HG02870 (cell line): ENCODE measurements at regions not wholly inside any gene's neighbourhood (a gene's known extent, or its start where the extent isn't known, plus 50 kb on each side); places are given as distances from the start of the nearest gene placed in this dataset.
"Not testable (repeated sequence)": the region's sequence is repeated elsewhere in the genome, so short reads cannot be mapped to it uniquely, and the experiment has no call there.

Experiments used
- ATAC-seq: cut with Tn5 transposase; IDR thresholded peaks from one replicate; pipeline ENCODE4 v1.9.1; 2021; ENCODE audit warnings: mild to moderate bottlenecking, moderate library complexity; ENCODE audit not compliant: unreplicated experiment

DNA sequence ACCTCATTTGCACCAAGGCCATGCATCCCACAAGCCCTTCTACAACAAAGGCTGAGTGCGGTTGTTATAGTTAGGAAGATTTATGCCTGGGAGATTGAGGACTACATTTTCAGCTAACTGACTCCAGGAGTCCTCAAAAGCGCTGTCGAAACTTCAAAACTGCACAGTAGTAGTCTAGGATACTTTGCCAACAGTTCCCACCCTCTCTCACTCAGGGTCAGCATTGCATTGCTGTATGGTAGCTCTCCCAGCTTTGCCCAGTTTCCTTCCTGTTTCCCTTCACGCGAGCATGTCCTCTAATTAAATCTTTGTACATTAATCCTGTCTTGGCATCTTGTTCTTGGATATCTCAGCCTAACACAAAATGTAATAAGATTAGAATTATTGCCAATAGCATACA lies 420.6 kb upstream of the UBE2E3 start:
- no peak for ATAC-seq

DNA sequence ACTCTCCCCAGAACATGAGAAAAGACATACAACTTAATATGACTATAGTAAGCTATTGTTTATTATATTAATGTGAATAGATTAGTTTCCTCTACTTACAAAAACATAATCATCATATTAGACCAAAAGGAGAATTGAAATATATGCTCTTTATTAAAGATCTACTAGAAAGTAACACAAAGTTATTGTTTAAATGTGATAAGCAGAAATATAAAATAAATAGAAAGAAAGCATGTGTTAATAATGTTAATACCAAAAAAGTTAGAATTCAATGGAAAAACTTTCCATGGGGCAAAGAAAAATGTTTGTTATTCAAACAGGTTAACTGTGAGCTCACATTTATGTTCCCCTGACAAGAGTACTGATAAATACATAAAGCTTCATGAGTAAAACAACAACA lies 421.4 kb upstream of the UBE2E3 start:
- ATAC-seq = no peak

DNA sequence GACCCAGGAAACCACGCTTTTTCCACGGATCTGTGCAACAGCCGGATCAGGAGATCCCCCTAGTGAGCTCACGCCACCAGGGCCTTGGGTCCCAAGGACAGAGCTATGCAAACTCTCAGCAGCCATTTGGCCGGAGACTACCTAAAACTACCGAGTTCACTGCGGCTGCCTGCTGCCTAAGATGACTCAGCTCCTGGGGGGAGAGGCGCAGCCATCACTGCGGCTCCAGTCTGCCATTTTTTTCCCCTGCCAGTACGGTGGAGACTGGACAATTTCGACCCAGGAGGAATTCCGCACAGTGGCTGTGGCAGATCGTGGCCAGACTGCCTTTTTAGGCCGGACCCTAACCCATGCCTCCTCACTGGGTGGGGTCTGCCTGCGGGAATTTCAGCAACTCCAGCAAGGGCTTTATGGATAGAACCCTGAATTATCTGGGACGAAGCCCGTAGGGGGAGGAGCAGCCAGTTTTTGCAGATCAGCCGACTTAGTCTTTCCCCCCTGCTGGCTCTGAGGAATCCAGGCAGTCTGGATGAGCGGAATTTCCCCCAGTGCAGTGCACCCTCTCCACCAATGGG lies 424.9 kb upstream of the UBE2E3 start:
- no peak for ATAC-seq

DNA sequence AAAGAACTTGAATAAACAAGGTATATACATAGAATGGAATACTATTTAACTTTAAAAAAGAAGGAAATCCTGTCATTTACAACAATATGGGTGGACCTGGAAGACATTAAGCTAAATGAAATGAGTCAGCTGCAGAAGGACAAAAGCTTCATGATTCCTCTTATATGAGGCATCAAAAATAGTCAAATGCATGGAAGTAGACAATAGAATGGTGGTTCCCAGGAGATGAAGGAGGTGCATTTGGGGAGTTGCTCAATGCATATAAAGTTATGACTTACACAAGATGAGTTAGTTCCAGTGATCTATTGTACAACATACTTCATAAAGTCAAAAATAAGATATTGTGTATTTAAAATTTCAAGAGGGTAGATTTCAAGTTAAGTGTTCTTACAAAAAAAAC lies 426.1 kb upstream of the UBE2E3 start:
- ATAC-seq = no peak

DNA sequence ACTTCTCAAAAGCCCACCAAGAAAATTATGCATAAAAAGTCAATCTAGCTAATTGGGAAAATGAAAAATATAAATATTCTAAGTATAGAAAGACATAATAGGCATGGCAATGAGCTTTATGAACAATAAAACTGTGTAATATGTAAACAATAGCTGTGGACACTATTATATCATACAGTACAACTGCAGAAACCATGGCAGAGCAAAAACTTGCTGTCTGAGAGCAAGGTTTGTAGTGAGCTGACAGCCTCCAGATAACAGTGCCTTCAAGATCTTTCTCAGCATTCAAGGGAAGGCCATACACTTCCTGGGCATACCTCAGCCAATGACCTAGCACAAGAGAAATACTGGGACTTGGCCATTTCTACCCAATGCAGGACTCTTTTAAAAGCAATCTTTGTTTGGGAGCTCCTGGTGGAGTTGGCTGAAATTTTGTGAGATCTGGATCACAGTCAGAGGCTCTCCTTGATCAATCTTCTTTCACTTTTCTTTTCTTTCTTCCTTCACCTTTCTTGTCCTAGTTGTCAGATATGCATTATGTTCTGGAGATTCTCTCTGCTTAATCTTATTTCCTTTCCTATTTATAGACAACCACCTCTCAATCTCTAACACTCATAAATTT lies 427.2 kb upstream of the UBE2E3 start:
- ATAC-seq = no peak

DNA sequence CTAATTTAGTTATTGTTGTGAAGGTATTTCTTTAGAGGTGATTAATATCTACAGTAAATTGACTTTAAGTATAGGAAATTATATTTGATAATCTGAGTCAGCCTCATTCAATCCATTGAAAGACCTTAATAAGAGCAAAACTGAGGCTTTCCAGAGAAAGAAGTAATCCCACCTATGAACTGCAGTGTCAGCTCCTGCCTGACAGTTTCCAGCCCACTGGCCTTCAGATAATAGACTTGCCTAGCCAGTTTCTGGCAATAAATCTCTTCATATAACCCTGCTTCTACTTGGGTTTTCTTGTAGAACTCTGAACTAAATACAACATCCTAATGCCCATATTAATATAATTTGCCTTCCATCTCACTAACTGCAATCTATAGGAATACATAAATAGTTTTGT lies 437.9 kb upstream of the UBE2E3 start:
- no peak for ATAC-seq

DNA sequence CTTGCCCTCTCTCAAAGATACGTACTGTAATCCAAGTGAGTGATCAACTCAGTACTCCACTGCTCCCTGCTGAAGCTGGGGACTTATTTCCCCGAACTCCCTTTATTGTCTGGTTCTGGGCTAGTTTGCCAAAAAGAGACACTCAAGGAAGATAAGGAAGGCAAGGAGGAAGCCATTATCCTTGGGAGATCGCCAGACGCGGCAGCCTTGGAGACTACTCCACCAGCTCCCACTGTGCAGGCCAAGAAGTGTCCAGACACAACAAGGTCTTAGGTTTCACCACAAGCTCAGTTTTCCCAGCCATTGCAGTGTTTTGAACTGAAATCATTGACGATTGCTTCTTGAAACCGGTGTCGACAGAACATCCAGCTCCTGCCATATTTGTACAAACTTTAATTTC lies 439.6 kb upstream of the UBE2E3 start:
- no peak for ATAC-seq

DNA sequence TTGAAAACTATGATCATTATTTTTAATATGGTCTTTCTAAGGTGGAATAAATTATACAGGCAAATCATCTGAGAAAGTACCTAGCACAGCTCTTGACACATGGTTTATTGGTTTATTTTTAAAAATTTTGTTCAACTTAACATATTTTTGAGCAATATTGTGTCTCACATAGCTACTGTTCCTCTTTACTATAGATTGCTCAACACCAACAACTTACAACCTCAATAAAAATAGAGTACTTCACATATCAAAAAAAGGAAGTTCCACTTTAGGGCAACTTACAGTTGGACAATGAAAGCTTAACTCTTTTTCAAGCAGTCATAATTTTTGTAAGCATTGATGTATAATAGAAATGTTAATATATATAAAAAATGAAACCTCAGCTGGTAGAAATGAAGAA lies 440.9 kb upstream of the UBE2E3 start:
- no peak for ATAC-seq

DNA sequence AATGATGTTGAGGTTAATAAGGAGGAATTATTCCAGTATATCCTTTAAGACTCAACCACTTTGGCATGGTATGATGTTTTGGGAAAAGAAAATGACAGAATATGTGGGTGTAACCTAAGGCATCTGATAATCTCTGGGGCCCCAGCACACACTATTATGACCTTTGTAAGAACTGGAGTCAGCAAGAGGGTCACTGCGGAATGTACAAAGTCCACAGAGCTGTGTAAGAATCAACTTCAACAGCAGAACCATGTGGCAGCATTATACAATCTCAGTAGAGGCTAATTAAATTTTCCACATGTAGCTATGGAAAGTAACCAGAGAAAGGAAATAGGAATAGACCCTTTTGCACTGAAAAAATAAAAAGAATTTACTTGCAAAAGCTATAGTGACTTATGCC lies 445.1 kb upstream of the UBE2E3 start:
- ATAC-seq = no peak

DNA sequence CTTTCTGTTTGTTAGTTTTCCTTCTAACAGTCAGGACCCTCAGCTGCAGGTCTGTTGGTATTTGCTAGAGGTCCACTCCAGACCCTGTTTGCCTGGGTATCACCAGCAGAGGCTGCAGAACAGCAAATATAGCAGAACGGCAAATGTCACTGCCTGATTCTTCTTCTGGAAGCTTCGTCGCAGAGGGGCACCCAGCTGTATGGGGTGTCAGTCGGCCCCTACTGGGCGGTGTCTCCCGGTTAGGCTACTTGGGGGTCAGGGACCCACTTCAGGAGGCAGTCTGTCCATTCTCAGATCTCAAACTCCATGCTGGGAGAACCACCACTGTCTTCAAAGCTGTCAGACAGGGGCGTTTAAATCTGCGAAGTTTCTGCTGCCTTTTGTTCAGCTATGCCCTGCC lies 448.6 kb upstream of the UBE2E3 start:
- not testable (repeated sequence) for ATAC-seq

DNA sequence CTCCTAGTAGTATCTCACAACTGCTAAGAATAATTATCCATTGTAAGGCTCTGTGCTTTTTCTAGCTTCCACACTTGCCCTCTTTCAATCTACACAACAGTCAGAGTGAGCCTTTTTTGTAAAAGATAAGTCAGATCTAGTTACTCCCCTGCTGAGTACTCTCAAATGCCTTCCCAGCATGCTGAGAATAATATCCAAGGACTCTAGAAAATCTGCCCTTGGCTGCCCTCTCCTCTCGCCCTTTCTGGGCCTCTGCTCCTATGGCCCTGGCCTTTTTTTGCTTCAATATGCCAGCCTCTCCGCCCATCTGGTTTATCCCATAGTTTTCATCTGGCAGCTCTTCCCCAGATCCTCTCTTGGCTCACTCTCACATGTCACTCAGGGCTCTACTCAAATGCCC lies 455.9 kb upstream of the UBE2E3 start:
- no peak for ATAC-seq

DNA sequence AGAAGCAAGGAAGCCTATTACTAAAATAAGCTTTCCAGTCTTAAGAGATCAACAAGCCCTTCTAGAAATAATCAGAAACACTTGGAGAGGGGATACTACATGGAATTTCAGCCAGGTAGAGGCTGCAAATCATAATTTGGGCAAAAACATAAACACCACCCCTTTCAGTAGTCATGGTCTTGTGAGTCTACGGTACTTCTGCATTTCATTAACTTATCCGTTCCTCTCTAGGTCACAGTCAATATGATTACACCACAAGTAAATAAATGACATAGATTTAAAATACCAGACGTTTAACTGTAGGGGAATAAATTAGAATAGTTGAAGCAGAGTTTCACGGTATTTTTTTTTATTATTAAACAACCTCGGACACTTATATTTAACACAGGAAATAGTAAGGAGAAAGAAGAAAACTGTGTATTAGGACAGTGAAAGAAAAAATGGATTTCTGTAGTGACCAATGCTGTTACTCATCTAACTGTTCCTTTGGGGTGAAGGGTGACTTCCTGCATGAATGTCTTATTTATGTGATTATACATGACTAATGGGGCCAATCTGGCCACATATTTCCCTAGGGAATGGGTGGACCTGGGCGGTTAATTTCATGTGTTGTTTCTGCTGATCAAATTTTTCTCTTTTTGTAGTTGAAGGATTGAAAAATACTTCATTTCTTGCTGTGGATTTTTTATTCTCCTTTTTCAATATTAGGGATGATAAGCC lies 456.6 kb upstream of the UBE2E3 start:
- ATAC-seq = no peak

DNA sequence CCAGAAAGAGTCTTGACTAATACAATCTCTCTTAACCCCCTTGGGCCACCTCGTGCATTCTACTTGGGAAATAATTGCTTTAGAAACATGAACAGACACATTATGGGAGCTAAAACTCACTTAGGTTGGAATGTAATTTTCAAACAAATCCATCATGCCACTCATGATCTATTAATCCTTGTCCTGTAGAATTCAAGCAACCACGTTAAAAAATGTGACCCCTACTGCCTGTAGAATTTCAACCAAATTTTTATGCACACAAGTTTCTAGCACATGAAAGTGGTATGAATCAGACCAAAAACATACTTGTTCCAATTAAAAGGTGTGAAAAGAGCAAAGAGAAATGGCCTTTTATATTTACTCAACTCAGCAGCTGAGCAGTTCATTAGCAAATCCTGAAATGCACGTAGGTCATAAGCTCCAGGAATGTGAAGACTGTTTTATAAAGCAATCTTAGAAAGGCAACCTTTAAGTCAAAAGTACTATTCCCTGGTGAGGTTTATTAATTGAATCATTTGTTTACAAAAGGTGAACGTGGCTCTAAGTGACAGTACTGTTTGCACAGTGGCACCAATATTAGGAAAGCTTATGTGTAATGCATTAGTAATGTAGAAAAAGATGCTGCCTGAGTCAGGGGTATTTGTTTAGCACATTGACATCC lies 459.4 kb upstream of the UBE2E3 start:
- ATAC-seq = no peak

DNA sequence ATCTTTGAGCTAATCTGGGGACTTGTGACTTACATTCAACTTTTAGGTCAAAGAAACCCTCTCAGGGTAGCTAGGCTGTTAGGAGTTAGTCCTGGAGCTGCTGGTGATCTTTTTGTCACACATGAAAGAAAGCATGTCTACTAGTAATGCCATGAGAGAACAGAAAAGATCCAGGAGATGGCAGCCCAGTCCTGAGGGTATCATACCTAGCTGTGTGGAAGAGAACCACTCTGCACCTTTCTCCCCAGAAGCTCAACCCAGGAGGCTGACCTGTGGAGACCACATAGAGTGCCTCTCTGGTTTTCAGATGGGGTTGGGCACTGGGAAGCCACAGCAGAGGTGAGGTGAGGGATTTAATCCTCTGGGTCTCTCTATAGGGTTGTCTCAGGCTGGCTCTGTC lies 460.2 kb upstream of the UBE2E3 start:
- ATAC-seq = no peak

DNA sequence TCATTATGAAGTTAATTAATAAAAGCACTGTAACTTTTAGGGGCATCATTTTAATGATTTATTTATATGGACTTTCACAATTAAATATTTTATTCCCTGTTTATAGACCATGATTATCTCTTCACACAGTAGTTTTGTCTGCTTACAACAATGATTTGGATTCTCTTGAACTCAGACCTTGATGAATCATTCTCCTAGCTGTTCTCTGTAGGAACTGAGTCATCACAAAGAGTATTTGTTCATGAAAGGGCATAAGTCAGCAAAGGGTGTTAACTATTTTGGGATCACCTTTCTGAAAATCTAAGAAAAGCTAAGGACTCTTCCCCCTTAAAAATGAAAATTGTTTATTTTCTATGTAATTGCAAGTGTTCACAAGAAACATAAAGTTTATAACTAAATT lies 461.1 kb upstream of the UBE2E3 start:
- no peak for ATAC-seq

DNA sequence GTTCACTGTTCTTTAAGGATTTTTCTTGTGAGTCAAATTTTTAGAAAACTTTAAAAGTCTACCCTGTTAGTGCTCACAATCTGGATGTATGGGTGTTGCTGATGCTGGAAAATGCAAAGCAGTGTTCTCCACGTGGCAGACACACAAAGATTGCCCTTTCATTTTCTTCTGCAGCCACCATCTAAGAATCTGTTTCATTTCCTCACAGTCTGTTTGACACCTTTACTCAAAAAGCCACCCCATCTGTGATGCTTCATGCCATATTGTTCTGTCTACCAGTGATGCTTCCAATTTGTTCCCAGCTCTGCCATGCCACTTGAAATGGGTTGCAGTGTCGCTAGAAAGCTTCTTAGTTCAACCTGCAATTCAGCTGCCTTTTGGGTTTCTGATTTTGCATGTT lies 464.2 kb upstream of the UBE2E3 start:
- ATAC-seq = peak; percentile 56

DNA sequence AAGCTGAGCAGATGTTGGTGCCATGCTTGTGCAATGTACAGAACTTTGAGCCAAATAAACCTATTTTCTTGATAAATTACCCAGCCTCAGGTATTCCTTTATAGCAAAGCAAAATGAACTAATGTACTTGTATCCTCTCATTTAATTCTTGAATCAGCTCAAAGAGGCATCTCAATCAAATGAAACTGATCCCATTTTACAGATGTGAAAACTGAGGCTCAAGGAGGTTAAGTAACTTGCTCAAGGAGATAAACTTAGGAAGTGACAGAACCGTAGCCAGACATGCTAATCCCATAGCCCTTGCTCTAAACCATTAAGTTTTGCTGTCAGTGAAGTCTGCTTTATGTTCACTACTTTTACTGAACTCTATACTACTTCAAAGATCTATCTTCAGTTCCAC lies 467.0 kb upstream of the UBE2E3 start:
- ATAC-seq = no peak

DNA sequence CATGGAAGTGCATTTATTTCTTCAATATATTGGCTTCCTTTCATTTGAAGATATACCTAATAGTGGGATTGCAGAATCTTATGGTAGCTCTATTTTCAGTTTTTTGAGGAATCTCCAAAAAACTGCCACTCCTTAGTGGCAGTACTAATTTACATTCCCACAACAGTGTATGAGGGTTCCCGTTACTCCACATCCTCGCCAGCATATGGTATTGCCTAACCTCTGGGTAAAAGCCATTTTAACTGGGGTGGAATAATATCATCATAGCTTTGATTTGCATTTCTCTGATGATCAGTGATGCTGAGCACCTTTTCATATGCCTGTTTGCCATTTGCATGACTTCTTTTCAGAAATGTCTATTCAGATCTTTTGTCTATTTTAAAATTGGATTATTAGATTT lies 471.9 kb upstream of the UBE2E3 start:
- ATAC-seq = no peak

DNA sequence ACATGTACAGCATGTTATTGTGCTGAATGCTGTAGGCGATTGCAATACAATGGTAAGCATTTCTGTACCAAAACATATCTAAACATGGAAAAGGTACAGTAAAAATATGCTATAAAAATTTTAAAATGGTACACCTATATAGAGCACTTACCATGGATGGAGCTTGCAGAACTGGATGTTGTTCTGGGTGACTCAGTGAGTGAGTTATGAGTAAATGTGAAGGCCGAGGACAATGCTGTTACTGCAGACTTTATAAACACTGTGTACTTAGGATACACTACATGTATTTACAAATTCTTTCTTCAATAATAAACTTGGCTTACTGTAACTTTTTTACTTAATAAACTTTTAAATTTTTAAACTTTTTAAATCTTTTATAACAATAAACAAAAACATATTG lies 473.4 kb upstream of the UBE2E3 start:
- no peak for ATAC-seq

DNA sequence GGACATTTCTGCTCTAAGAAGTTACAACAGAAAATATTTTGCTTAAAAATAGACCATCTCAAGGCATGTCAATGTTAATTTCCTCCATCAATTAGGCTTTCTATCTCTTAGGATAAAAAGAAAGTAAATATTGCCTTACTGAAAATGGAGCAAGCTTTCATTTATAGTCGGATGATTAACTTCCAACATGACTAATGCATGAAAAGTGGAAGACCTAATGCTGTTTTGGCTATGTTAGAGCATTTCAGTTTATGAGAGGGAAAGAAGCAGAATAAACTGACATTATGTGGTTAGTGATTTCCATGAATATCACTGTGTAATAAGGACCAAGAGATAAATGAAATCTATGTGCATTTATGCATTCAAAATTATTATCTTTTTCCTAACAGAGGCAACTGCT lies 475.2 kb upstream of the UBE2E3 start:
- ATAC-seq = no peak

DNA sequence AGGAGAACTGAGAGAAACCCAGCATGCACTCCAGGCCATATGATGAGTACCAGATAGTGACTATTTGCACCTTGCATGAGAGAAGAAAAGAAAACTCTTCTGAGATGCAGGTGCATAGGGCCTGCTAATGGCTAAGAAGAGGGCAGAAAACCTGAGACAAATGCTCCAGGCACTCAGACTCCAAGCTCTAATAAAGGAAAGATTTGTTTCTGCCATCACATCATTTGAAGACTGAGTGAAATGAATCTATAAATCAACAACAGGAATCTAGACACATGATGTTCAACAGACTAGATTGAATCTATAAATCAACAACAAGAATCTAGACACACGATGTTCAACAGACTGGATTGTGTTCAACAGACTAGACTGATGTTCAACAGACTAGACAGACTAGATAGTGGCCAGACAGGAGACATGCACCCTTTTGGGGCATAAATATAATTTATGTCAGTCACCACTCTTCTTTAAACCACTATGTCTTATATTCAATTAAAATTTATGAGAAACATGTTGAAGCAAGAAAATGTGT lies 482.7 kb upstream of the UBE2E3 start:
- ATAC-seq = no peak

DNA sequence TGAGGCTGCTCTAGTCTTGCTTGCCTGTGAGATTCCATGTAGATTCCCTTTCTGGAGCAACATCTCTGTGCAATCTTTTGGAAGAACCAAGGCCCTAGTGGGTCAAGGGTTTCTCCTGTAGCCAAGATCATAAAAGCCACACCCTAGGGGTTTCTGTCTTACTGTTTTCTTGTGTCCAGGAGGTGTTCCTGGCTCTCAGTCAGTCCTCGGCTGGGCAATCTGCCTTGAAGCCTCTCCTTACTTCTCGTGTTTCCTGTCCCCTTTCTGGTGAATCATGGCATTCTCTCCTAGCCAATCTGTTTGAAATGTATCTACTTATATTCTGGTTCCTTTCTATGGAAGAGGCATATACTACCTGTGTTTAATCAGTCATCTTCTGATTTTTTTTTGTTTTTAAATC lies 484.8 kb upstream of the UBE2E3 start:
- no peak for ATAC-seq
